Spleen (tissue), 11 donors: ENCODE measurements at regions not wholly inside any gene's neighbourhood (a gene's known extent, or its start where the extent isn't known, plus 50 kb on each side); places are given as distances from the start of the nearest gene placed in this dataset.

Experiments
- DNase-seq: peaks from one replicate; pipeline ENCODE4 v3.0.0-alpha.2; 2020
- H3K27ac ChIP-seq, 8 donors: fragments of 200-600 bp; sonication (generic) in 7 of 8; 1 replicate in 4 of 8; 2 replicates in 4 of 8; pipeline versions ENCODE4 v1.5.0 to v1.8.0; 2016 to 2021; ENCODE audit warnings: inconsistent platforms in 4 of 8, mild to moderate bottlenecking in 4 of 8, moderate library complexity in 1 of 8
- H3K27me3 ChIP-seq, 7 donors: fragments of 200-600 bp; sonication (generic) in 6 of 7; replicated peaks in 1 of 7; 1 replicate in 4 of 7; 2 replicates in 3 of 7; pipeline versions ENCODE4 v1.5.0 to v1.8.0; 2016 to 2021; ENCODE audit warnings: inconsistent platforms in 3 of 7, mild to moderate bottlenecking in 1 of 7
- H3K36me3 ChIP-seq, 6 donors: fragments of 200-600 bp; sonication (generic) in 5 of 6; 1 replicate in 4 of 6; 2 replicates in 2 of 6; pipeline versions ENCODE4 v1.5.0 to v1.8.0; 2016 to 2021; ENCODE audit warnings: inconsistent platforms in 2 of 6
- H3K4me1 ChIP-seq, 6 donors: fragments of 200-600 bp; sonication (generic) in 5 of 6; 1 replicate in 3 of 6; 2 replicates in 3 of 6; pipeline versions ENCODE4 v1.5.0 to v1.8.0; 2016 to 2021; ENCODE audit warnings: inconsistent platforms in 3 of 6
- H3K4me3 ChIP-seq, 8 donors: fragments of 200-600 bp; sonication (generic) in 7 of 8; 1 replicate in 4 of 8; 2 replicates in 4 of 8; pipeline versions ENCODE4 v1.5.0 to v1.8.0; 2016 to 2021; ENCODE audit warnings: inconsistent platforms in 4 of 8, mild to moderate bottlenecking in 4 of 8, moderate library complexity in 2 of 8
- H3K9me3 ChIP-seq, 8 donors: fragments of 200-600 bp; sonication (generic) in 7 of 8; 1 replicate in 4 of 8; 2 replicates in 4 of 8; pipeline versions ENCODE4 v1.5.0 to v1.8.0; 2016 to 2021; ENCODE audit warnings: inconsistent platforms in 4 of 8
- POLR2A ChIP-seq, 3 donors: fragments of 450-650 bp; IDR thresholded peaks; one replicate each; pipeline ENCODE4 v1.5.1; 2017; ENCODE audit warnings: antibody characterized with exemption in 3 of 3, mild to moderate bottlenecking in 1 of 3
- POLR2AphosphoS5 ChIP-seq, 3 donors: sonication (generic); formaldehyde crosslinking; IDR thresholded peaks; one replicate each; pipeline ENCODE4 v1.5.1; 2017; ENCODE audit warnings: antibody characterized with exemption in 3 of 3
- WGBS, 5 donors: extraction: QIAGEN DNeasy Blood & Tissue Kit in 3 of 5; methylation state at CpG; one replicate each; pipeline versions ENCODE4 v1.1.5 to v1.1.7; 2013 to 2018; 5-methylcytosine and 5-hydroxymethylcytosine counted together
- intact Hi-C: fragments of 100-400 bp; cut with DNase I; formaldehyde crosslinking; loops from one replicate; pipeline ENCODE4 v1.15.0; 2023; ENCODE audit warnings: low total_unique reads
- TF ChIP-seq, protein P1 (sequence below), 11 experiments: fragments of 200-600 bp in 7 of 11; fragments of 450-650 bp in 4 of 11; sonication (generic) in 4 of 11; IDR thresholded peaks in 8 of 11; conservative IDR thresholded peaks in 3 of 11; 1 replicate in 7 of 11; 2 replicates in 4 of 11; pipeline versions ENCODE4 v1.4.0 to v1.8.0; 2016 to 2021; ENCODE audit warnings: antibody characterized with exemption in 11 of 11, inconsistent platforms in 4 of 11, mild to moderate bottlenecking in 1 of 11
- donor health status: healthy with polysubstance abuse.
- donor health status: DM: no; HTN: no; CAD: no; lungs with moderate emphysema.
- donor health status: DM: no; HTN: no; CAD: no.
- donor health status: Bipolar disorder and iron deficiency.
- donor health status: healthy.
- donor health status: DM: no; HTN: no; CAD: no.
- donor health status: DM: yes; HTN: yes; CAD: no.

- no peak overlapping the region for H3K4me3 ChIP-seq
- H3K9me3 ChIP-seq = no peaks in the 10 kb centered on the region
- H3K36me3 ChIP-seq = no peaks in the 10 kb centered on the region
- 81 to 95% (median 86%) methylated on average over 12 of the region's 12 CpGs for WGBS, 5 donors
- no peak for TF ChIP-seq POLR2A (IDR thresholded peaks at IDR 0.05)
- TF ChIP-seq POLR2AphosphoS5 (IDR thresholded peaks at IDR 0.05) = no peak
- TF ChIP-seq, protein P1, sequence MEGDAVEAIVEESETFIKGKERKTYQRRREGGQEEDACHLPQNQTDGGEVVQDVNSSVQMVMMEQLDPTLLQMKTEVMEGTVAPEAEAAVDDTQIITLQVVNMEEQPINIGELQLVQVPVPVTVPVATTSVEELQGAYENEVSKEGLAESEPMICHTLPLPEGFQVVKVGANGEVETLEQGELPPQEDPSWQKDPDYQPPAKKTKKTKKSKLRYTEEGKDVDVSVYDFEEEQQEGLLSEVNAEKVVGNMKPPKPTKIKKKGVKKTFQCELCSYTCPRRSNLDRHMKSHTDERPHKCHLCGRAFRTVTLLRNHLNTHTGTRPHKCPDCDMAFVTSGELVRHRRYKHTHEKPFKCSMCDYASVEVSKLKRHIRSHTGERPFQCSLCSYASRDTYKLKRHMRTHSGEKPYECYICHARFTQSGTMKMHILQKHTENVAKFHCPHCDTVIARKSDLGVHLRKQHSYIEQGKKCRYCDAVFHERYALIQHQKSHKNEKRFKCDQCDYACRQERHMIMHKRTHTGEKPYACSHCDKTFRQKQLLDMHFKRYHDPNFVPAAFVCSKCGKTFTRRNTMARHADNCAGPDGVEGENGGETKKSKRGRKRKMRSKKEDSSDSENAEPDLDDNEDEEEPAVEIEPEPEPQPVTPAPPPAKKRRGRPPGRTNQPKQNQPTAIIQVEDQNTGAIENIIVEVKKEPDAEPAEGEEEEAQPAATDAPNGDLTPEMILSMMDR (IDR thresholded peaks at IDR 0.05 in 8 of 11, conservative IDR thresholded peaks at IDR 0.05 in 3 of 11) = no peak
- H3K4me1 ChIP-seq = no peaks in the 10 kb centered on the region
- H3K27me3 ChIP-seq = no peaks in the 10 kb centered on the region
- DNase-seq = no peak
- H3K27ac ChIP-seq = no peak overlapping the region
- intact Hi-C loops = no loop called here
Observed at GRCh38 chr9:89792189-89793123, 187.6 kb downstream of the GADD45G start.

- H3K4me1 ChIP-seq = no peaks in the 10 kb centered on the region
- no peak for DNase-seq
- H3K9me3 ChIP-seq = no peaks in the 10 kb centered on the region
- 72 to 100% (median 94%) methylated on average over 2 to 5 of the region's 5 CpGs for WGBS, 5 donors
- H3K36me3 ChIP-seq = no peaks in the 10 kb centered on the region
- TF ChIP-seq POLR2AphosphoS5 (IDR thresholded peaks at IDR 0.05) (no peak), POLR2A (IDR thresholded peaks at IDR 0.05) (no peak)
- TF ChIP-seq, protein P1 (IDR thresholded peaks at IDR 0.05 in 8 of 11, conservative IDR thresholded peaks at IDR 0.05 in 3 of 11) = no peak
- H3K27ac ChIP-seq = no peak overlapping the region
- H3K4me3 ChIP-seq = no peak overlapping the region
- intact Hi-C loops = no loop called here
- H3K27me3 ChIP-seq = no peaks in the 10 kb centered on the region
Observed at GRCh38 chr9:89793124-89793495, 188.3 kb downstream of the GADD45G start.

DNA sequence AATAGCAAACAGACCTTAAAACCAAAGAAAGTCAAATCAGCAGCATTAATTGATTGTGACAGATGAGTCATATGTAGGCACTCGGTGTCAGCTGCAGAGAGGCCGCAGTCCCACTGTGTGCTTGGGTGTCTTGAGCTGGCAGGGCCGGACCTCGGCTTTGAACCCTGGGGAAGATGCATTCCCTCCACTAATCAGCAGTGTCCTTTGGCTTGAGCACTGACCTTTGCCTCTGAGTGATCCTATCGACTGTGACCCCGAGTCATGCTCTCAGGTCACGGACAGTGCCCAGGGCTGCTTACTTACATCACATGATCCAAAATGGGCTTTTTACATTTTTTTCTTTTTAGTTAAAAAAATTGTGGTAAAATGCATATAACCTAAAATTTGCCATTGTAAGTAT is 188.7 kb downstream of the GADD45G start:
- 87 to 92% (median 88%) methylated on average over 7 of the region's 7 CpGs for WGBS, 5 donors
- peak; percentile 28 for DNase-seq
- Histone ChIP-seq H3K4me1 (no peaks in the 10 kb centered on the region), H3K27ac (no peak overlapping the region), H3K36me3 (no peaks in the 10 kb centered on the region), H3K4me3 (no peak overlapping the region), H3K9me3 (no peaks in the 10 kb centered on the region), H3K27me3 (no peaks in the 10 kb centered on the region)
- TF ChIP-seq POLR2AphosphoS5 (IDR thresholded peaks at IDR 0.05) = no peak
- TF ChIP-seq POLR2A (IDR thresholded peaks at IDR 0.05) = no peak
- TF ChIP-seq, protein P1 (IDR thresholded peaks at IDR 0.05 in 8 of 11, conservative IDR thresholded peaks at IDR 0.05 in 3 of 11) = no peak
- intact Hi-C loops = no loop called here

DNA sequence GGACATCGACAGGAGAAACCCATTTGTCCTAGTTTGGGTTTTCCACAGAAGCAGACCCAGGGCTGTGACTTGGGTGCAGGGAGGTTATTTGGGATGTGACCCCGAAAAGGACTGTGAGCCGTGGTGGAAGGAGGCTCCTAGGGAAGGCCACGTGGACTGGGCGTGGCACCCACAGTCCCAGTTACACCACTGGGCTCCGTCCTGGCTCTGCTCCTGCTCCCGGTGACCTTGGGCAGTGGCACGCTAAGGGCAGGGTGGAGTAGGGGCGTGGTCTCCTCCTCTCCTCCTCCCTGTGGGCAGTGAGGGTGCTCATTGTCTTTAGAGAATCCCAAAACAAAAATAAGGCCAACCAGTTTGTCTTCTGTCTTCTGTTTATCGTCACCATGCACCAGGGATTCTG is 190.1 kb downstream of the GADD45G start:
- Histone ChIP-seq H3K27ac (no peak overlapping the region), H3K27me3 (no peaks in the 10 kb centered on the region), H3K9me3 (no peaks in the 10 kb centered on the region), H3K4me3 (no peak overlapping the region), H3K4me1 (no peaks in the 10 kb centered on the region), H3K36me3 (no peaks in the 10 kb centered on the region)
- intact Hi-C loops = no loop called here
- WGBS, 5 donors = 68 to 83% (median 76%) methylated on average over 10 of the region's 10 CpGs
- TF ChIP-seq, protein P1 (IDR thresholded peaks at IDR 0.05 in 8 of 11, conservative IDR thresholded peaks at IDR 0.05 in 3 of 11) = no peak
- TF ChIP-seq POLR2AphosphoS5 (IDR thresholded peaks at IDR 0.05) (peak in 1 of 3 donors; percentile 25), POLR2A (IDR thresholded peaks at IDR 0.05) (no peak)
- no peak for DNase-seq
